HK-2 (cell line): ENCODE measurements at regions not wholly inside any gene's neighbourhood (a gene's known extent, or its start where the extent isn't known, plus 50 kb on each side); places are given as distances from the start of the nearest gene placed in this dataset.

ENCODE experiments used
- DNase-seq: peaks from one replicate; pipeline ENCODE4 v3.0.0-alpha.2; 2018; ENCODE audit not compliant: unreplicated experiment

DNA sequence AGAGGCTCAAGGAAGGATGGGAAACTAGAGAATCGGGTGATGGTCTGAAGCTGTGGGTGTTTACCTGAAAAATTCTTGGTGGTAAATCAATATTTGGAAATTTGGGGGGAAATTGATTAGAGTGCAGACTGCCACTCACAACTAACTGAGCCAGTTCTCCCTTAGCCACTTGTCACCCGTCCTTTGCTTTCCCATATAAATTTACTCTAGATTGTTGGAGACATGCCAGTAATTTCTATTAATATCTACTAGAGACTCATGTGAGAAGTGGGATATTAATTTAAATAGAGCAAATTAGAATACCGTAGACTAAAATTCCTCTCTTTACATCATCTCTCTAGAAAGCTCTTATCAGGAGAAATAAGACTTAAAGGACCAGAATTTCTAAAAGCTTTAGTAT lies 471.3 kb upstream of the DAB2 start:
- DNase-seq: no peak

DNA sequence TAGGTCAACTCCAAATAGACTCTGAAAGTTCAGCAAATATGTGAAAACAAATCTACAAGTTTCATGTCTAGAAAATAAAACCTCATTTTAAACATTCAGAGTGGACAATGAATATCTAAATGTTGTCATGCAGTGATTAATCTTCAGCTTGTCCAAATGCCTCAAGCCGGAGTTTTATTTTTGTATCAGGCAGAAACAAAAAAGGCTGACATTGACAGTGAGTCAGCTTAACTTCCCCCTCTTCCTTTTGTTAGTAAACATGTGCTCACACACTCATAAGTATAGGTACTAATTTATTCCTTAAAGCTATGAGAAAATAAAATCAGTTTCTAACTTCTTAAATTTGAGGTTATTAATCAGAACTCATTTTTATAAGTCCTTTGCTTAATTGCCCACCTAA lies 467.9 kb upstream of the DAB2 start:
- no peak for DNase-seq

DNA sequence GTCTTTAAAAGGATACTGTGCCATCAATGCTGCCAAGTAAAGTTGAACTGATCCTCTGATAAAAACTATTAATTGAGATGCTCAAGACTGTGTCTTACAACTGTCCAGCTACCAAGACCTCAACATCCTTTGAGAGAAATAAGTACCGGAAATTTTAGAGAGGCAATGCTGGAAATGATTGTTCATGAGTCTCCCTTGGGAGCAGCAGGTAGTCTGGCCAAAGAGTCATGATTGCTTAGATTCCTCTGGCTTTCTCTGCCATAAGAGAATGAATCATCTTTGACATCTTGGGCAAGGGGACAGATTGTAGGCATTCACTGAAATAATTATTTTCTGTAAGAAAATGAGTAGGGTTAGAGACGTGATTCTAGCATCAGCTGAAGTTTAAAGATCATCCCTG lies 466.6 kb upstream of the DAB2 start:
- no peak for DNase-seq

DNA sequence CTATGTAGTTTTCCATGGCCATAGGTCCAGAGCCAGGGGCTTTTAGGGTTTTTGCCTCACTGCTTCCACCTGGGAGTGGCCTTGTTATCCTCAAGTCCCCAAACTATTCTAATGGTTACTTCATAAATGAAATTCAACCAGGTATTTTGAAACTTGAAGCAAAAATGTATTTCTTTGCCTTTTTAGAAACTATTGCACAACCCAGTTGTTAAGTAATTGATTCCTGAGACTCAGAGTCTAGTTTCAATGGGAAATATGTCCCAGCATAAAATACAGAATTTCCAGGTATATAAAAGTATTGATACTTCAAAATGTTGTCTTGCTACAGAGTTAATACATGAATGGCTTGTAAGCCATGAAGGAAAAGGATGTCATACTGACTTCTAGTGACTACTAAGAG lies 456.2 kb upstream of the DAB2 start:
- DNase-seq: no peak

DNA sequence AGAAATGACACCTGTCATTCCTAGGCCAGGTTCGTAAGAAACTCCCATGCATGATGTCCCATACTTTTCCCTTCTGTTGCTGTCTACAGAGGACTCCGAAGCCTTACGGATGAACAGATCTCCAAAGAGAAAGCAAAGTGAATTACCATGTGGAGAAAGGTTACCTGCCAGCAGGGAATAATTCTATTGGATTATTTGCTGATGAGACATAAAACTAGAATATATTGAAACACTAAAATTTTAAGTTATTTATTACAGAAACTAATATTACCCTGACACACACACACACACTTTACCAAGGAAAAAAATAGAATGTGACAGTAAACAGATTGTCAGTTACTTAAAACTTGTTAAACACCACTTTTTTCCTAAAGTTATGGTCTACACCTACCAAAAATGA lies 452.7 kb upstream of the DAB2 start:
- no peak for DNase-seq

DNA sequence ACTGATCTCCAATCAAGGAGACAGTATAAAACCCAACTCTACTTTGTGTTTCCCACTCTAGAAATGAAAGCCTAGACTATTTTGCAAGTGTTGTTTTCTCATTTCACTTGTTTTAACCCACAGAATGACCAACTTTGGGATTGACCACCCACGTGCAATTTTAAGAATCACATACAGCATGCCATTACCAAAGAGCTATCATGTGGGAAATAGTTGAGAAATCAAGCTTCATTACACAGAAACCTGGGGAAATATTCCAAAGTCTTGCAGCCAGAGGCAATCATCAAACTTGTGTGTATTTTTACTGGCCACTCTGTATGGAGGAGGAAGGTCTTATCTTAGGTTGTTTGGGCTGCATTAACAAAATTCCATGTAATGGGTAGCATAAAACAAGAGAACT lies 451.4 kb upstream of the DAB2 start:
- no peak for DNase-seq

DNA sequence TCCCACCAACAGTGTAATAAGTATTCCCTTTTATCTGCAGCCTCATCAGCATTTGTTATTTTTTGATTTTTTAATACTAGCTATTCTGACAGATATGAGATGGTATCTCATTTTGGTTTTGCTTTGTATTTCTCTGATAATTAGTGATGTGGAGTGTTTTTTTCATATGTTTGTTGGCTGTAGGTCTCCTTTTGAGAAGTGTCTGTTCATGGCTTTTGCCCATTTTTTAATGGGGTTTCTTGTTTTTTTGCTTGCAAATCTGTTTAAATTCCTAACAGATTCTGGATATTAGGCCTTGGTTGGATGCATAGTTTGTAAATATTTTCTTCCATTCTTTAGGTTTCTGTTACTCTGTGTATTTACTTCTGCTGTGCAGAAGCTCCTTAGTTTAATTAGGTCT lies 445.4 kb upstream of the DAB2 start:
- DNase-seq: no peak

DNA sequence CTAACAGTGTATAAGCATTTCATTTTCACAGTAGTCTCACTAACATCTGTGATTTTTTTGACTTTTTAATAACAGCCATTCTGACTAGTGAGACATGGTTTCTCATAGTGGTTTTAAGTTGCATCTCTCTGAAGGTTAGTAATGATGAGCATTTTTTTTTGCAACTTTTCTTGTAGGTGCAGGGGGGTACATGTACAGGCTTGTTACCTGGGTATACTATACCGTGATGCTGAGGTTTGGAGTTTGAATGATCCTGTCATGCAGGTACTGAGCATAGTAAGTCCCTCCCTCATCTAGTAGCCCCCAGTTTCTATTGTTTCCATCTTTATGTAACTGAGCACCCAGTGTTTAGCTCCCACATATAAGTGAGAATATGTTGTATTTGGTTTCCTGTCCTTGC lies 444.6 kb upstream of the DAB2 start:
- DNase-seq: no peak

DNA sequence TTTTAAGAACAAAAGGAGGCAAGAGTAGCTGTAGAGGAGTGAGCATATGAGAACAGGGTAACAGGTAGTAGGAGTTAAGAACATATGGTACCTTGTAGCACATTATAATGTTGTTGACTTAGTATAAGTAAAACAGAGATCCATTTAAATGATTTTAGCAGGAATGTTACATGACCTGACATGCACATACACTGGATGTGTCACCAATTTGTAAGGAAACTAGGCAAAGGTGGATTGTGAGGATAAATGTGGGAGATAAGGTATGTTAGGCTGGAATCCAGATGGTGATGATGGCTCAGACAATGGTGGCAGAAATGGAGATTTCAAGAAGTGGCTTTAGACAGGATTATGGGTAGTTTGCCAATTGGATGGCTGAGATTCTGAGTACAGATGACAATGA lies 443.1 kb upstream of the DAB2 start:
- DNase-seq: no peak

DNA sequence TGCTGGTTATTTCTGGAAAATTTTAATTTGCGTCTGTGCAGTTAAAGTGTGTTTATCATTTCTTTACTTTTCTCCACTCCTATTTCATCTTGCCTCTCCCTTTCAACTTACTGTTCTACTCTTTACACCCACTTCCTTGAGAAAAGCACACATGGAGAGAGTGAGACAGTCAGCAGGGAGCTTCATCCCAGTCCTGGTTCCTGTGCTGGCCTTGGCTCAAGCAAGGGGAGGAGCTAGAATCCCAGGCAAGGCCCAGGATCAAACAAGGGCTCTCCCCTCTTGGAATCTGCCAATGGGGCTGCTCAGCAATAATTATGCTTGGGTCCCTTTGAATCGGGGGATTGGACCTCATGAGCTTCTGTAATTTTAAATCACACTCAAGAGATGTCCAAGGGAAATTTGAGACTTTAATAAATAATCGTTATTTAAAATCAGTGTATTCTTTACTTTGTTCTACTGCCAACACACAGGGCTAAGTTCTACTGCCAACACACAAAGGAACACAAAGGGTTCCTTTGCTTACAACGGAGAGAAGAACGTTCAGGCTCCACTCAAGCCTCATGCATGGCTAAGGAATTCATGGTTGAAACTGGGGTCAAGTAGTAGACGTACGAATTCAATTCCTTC lies 439.3 kb upstream of the DAB2 start:
- no peak for DNase-seq

DNA sequence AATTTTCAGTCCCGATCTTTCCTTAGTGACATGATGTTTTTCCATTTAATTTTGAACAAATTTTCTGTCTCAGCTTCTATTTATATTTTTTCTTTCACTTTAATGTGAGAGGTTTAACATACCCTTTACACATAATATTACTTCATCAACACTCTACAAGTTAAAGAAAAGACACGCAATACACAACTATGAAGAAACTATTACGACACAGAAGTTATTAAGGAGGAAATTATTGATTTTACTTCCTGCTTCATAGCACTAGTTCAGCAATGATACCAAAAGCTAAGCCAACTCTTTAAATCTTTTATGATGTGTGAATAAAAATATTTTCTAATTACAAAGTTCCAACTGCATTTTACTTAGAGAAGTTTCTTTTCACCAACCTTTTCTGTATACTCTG lies 432.3 kb upstream of the DAB2 start:
- DNase-seq: no peak

DNA sequence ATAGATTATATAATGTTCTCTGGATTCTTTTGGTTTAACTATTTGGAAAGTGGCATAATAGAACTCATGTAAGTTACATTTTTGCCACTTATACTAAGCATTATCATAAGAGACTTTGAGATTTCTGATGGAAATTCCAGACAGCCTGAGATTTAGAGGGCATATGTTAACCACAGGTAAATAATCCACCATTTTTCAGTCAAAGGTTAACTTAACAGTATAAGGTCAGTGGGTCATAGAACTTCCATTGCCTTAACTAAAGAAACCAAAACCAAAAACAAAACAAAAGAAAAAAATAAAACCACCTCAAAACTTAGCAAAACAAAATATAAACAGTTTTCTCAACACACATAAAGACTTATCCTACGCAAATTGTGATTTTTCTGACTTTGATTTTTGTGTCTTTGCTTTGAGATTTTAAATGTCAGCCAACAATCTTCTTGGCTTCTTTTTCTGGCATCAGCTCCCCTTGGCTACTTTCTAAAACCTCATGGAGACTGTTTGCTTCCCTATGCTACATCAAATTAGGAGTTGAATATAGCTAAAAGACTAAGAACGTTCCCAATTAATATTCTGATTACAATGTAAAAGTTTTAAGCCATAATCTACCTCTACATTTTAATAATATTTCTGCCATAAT lies 430.1 kb upstream of the DAB2 start:
- DNase-seq: no peak

DNA sequence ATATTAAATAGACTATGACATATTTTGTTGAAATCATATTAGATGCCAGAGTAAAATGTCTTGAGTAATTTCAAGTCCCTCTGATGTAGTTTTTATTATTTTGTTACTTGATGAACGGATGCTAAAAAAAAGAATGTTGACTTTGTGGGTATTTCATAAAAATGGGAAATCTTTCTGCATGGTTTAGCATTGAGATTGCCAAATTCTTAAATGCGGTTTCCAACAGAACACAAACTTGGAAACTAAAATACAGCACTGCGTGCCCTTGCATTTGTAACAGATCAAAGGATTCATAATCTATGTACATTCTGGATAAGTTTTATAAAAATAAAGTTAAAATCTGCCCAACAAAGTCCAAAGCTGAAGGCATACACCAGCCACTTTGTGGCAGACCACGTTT lies 425.5 kb upstream of the DAB2 start:
- no peak for DNase-seq

DNA sequence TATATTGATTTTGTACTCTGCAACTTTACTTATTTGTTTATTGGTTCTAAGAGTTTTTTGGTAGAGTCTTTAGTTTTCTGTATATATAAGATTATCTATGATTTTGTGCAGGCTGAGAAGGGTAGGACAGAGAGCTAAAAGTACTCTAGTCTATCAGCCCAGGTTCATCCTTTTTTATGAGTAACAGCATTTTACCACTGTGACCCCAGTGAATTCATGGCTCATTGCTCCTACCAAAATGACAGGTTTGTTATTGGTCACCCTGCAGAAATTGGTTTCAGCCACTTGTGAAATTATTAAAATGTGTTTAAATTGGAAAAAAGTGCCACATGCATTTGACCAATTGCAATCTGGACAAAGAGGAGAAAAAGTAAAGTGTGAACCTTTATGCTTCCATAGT lies 421.4 kb upstream of the DAB2 start:
- DNase-seq: no peak

DNA sequence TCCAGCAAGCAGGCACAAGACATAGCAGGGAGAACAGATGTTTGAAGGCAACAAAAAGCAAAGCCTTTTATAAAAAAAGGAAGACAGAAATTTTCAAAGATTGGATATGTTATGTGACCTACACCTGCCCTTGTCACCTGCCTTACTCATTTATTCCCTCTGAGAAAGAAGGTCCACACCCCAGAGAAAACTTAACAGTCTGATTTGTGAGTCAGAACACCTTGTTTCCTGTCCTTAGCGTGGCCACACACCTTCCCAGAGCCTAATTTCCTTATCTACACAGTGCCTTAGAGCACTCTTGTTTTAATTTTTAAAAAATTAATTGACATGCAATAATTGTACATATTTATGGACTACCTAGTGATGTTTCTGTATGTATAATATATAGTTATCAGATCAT lies 419.0 kb upstream of the DAB2 start:
- DNase-seq: no peak

DNA sequence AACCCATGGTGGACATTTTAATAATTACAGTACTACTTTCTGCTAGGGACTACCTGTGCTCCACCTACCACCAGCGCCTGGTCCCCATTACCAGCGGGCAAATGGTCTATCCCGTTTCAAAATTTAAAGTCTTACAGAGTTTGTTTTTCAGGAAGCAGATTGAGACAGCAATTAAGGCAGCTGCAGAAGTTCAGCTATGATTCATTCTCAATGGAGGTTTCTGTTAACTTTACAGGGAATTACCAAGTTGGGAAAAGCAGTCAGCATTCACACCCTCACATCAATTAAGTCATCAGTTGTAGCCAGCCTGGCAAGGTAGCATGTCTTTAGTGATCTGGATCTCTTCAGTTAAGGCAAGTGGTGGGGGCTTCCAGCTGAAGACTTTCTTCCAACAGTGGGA lies 410.6 kb upstream of the DAB2 start:
- DNase-seq: no peak

DNA sequence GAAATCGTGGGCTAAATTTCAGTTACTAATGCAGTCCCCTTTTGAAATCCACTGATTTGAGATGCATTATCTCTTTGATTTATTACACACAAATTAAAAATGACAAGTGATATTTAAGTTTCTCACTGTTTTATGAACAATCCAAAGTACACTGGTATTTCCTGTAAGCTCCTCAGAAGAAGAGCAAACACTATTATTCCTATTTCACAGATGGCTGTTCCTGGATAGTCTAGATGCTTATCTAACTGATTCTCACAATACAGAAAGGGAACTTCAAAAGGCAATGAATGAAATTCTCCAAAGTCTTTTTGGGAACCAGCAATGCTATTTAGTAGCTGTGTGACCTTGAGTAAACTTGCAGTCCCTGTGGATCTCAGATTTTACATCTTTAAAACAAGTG lies 404.7 kb upstream of the DAB2 start:
- DNase-seq: no peak

DNA sequence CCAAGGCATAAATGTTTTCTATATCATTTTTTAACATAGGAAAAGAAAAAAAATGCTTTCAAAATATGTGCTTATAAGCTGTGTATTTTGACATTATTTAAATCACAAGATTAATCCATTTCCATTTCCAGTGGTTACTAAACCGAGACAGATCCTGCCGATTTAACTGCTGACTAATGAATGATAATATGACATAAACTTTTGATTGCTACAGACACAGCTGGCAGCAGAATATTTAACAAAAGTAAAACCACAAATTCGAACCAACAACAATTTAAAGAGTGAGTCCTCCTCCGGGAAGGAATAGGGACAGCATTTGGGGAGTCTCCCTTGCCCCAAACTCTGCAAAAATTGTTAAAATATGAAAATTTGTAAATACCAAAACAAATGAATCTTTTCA lies 401.3 kb upstream of the DAB2 start:
- no peak for DNase-seq

DNA sequence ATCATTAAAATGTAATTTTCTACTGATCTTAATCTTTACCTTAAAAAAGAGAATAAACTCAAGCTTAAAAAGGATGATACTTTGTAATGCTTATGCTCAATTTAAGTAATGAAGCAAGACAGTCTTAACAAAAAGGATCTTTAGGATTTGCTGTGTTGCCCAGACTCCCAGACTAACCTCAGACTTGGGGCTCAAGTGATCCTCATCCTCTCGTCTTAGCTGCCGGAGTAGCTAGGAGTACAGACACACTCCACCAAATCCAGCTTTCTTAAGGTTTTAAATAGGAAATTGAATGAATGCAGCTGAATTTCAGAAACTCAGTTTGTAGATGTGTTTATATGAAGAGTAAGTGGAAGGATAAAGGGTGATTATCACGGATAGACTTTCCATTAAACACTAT lies 400.5 kb upstream of the DAB2 start:
- no peak for DNase-seq

DNA sequence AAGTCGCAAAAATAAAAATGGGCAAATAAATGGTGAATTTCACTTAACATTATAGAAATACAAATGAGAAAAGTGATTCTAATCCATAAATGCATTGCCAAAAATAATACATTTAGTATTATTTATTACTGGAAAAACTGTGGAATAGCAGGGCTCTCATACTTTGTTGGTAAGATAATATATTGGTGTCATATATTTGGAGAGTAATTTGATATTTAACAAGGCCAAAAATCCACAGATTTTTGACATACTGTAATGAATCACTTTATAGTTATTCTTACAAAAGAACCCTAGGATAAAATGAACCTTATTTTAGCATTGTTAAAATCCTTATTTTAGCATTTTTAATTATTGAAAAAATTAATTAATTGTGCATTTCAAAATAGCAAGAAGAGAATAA lies 397.2 kb upstream of the DAB2 start:
- no peak for DNase-seq

DNA sequence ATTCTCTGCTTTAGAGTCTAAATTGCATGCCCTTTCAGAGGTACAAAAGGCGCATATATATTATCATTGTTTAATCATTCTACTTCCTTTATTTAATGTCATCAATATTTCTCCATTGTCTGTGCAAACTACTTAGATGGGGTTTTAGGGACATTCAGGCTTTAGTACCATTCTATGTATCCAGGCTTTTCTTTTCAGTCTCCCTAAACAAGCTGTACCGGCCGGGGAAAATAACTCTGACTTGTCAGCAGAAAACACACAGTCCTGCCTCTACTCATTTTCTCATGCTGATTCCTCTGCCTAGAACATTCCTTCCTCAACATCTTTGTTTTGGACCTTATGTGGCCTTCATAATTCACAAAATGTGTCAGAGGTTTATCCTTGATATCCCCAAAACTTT lies 392.1 kb upstream of the DAB2 start:
- DNase-seq: no peak

DNA sequence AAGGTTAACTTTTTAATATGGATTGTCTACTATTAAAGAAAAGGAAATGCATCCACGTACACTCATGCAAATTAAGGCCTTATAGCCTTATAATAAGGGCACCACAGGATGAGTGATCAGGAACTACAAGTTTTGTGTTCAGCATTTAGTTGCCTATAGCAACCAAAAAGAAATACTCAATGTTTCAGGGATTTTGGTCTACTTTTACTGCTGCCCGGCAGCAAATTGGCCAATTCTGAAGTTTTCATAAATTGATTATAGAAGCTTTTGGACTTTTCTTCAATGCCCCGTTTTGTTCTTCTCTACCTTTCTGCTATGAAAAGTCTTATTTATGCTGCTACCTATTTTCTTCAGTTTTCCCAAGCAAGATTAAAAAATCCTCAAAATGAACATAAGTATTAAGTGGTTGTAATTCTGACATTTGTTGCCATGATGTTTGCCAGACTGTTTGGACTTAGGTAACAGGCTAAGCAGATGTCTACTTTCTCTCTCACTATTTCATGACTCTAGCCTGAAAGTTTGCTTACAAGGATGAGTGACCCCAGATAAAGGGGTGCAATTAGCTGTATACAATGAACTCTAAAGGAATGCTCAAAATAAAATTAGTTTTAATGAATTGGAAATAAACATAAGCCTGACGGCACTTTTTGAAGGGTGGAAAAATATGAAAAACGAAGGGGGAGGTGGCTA lies 391.5 kb upstream of the DAB2 start:
- no peak for DNase-seq

DNA sequence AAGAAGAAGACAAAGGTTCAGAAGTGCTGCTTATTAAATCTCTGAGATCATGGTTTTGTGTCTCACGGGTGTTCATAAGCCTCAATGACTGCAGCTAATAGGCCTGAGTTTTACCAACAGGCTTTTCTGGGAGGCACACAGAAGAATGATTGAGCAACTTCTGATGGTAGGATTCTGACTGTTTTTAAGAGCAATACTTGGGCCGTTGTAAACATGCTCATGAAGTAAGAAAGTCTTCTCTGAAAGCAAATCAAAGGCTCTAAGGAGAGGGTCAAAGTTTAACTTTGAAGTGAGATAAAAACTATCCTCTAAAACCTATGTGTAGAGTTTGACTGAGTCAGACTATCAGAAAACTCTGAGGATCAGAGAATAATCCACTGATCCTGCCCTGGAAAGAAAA lies 390.9 kb upstream of the DAB2 start:
- DNase-seq: no peak

DNA sequence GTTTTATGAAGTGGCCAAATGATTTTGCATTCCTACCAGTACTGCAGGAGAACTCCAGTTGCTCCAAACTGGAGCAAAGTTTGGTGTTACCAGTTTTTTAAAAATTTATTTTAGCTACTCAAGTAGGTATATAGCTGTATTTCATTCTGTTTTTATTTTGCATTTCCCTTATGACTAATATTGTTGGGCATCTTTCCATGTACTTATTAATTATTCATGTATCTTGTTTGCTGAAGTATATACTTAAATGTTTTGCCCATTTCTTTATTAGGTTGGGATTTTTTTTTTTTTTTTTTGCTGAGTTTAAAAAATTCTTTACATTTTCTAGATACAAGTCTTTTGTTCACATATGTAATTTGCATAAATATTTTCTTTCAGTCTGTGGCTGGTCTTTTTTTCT lies 386.6 kb upstream of the DAB2 start:
- no peak for DNase-seq
